ENCODE measurements at regions not wholly inside any gene's neighbourhood (a gene's known extent, or its start where the extent isn't known, plus 50 kb on each side); places are given as distances from the start of the nearest gene placed in this dataset.
A peak's percentile ranks its signal among the peaks of the same experiment; 100 is the strongest.
"Not testable (repeated sequence)": the region's sequence is repeated elsewhere in the genome, so short reads cannot be mapped to it uniquely, and the experiment has no call there.

DNA sequence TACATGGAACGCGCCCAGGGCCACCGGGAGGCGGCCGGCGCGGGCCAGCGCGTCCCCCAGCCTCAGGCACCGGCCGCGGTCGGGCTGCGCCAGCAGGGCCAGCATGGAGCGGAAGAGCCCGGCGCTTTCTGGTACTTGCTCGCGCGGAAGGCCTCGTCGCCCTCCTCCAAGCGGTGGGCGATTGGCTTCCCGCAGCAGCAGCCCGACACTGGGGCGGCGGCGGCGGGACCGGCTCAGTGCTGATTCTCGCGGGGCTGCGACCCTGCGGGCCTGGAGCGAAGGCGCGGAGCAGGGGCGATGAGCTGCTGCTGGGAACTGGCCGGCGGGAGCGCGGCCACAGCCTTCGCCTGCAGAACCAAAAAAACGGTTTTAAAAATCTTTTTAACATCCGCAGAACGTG lies 95.3 kb downstream of the POTEB3 start:
- H2BK15ac ChIP-seq (ENCODE audit: low read depth, poor library complexity, severe bottlenecking) = not testable (repeated sequence)

DNA sequence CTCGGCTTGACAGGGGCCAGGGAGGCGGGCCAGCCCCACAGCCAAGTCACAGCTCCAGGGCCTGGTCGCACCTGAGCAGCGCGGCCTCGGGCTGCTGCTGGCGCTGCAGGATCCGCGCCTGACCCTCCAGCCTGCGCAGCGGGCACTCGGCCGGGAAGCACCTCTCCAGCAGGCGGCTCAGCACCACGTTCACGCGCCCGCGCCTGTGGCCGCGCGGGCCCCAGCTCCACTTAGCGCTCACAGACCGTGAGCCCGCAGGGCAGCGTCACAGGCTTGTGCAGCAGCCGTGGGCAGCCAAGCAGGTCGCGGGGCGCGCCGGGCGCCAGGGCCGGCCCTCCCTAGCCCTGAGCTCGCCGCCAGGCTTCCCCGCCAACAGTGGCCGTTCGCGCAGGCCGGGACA lies 95.8 kb downstream of the POTEB3 start:
- not testable (repeated sequence) for DNase-seq; H3K18ac ChIP-seq (ENCODE audit: low read depth in 1 of 2, low read length in 2 of 2); H3K4me1 ChIP-seq (ENCODE audit: control insufficient read depth, insufficient read depth, low read depth, low read length); H3K9me3 ChIP-seq (ENCODE audit: control insufficient read depth, low read length); H2BK120ac ChIP-seq (ENCODE audit: low read depth, low read length); H3K4me2 ChIP-seq (ENCODE audit: low read length, poor library complexity, severe bottlenecking); H2AK5ac ChIP-seq (ENCODE audit: low read length, severe bottlenecking); H2BK5ac ChIP-seq (ENCODE audit: low read depth, low read length, poor library complexity, severe bottlenecking); H3K27me3 ChIP-seq (ENCODE audit: control insufficient read depth in 1 of 2, insufficient read depth in 1 of 2, low read length in 2 of 2); H3K4me3 ChIP-seq (ENCODE audit: insufficient read depth in 1 of 2, low read depth in 1 of 2, low read length in 2 of 2); H3K79me1 ChIP-seq (replicated peaks; ENCODE audit: low read length, poor library complexity, severe bottlenecking); H2AFZ ChIP-seq (ENCODE audit: low read depth, low read length); H2BK12ac ChIP-seq (ENCODE audit: low read length in 2 of 2); H4K91ac ChIP-seq (ENCODE audit: low read length); H3K23ac ChIP-seq (ENCODE audit: low read length in 2 of 2); H2BK15ac ChIP-seq (ENCODE audit: low read depth, poor library complexity, severe bottlenecking); H3K36me3 ChIP-seq (ENCODE audit: control insufficient read depth in 1 of 2, insufficient read depth in 2 of 2, low read depth in 1 of 2, low read length in 2 of 2); H3K9ac ChIP-seq (ENCODE audit: low read length); H3K14ac ChIP-seq (ENCODE audit: low read length in 2 of 2); H3K27ac ChIP-seq (ENCODE audit: low read length, poor library complexity, severe bottlenecking); H4K8ac ChIP-seq (ENCODE audit: low read length); H3K4ac ChIP-seq (ENCODE audit: low read depth in 1 of 2, low read length in 2 of 2)
- no CpG with 5 or more reads among the region's 41 CpGs for WGBS

More for the DNA sequence above, 95.3 kb downstream of the POTEB3 start:
- not testable (repeated sequence) for H3K9ac ChIP-seq (ENCODE audit: low read length); H3K14ac ChIP-seq (ENCODE audit: low read length in 2 of 2); H3K23ac ChIP-seq (ENCODE audit: low read length in 2 of 2); H3K27me3 ChIP-seq (ENCODE audit: control insufficient read depth in 1 of 2, insufficient read depth in 1 of 2, low read length in 2 of 2); H3K9me3 ChIP-seq (ENCODE audit: control insufficient read depth, low read length); H3K4me2 ChIP-seq (ENCODE audit: low read length, poor library complexity, severe bottlenecking); H3K18ac ChIP-seq (ENCODE audit: low read depth in 1 of 2, low read length in 2 of 2); H3K79me1 ChIP-seq (replicated peaks; ENCODE audit: low read length, poor library complexity, severe bottlenecking); H3K4me3 ChIP-seq (ENCODE audit: insufficient read depth in 1 of 2, low read depth in 1 of 2, low read length in 2 of 2); H2AK5ac ChIP-seq (ENCODE audit: low read length, severe bottlenecking); H4K8ac ChIP-seq (ENCODE audit: low read length); H2BK5ac ChIP-seq (ENCODE audit: low read depth, low read length, poor library complexity, severe bottlenecking); H2AFZ ChIP-seq (ENCODE audit: low read depth, low read length); H3K4ac ChIP-seq (ENCODE audit: low read depth in 1 of 2, low read length in 2 of 2); H3K27ac ChIP-seq (ENCODE audit: low read length, poor library complexity, severe bottlenecking); H2BK120ac ChIP-seq (ENCODE audit: low read depth, low read length); H3K36me3 ChIP-seq (ENCODE audit: control insufficient read depth in 1 of 2, insufficient read depth in 2 of 2, low read depth in 1 of 2, low read length in 2 of 2); H2BK12ac ChIP-seq (ENCODE audit: low read length in 2 of 2); H3K4me1 ChIP-seq (ENCODE audit: control insufficient read depth, insufficient read depth, low read depth, low read length); H4K91ac ChIP-seq (ENCODE audit: low read length)
- peak; percentile 0 for DNase-seq
- no CpG with 5 or more reads among the region's 47 CpGs for WGBS

DNA sequence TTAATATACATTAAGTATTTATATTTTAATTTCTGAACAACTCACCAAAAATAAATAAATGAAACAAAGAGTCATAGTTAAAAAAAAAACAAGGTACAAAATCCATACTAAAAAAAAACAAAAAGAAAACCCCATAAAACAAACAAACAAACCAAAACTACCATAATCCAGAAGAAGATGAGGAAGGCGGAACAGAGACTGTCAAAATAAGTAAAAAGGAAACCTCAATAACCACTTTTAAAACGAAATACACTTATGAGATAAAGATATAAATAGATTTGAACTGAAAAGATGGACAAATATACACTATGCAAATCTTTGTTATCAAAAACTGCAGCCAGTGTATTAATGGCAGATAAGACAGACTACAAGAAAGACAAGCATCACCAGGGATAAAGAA lies 103.3 kb downstream of the POTEB3 start:
- not testable (repeated sequence) for DNase-seq; H2AFZ ChIP-seq (ENCODE audit: low read depth, low read length); H3K4ac ChIP-seq (ENCODE audit: low read depth in 1 of 2, low read length in 2 of 2); H3K9me3 ChIP-seq (ENCODE audit: control insufficient read depth, low read length); H3K23ac ChIP-seq (ENCODE audit: low read length in 2 of 2); H2BK12ac ChIP-seq (ENCODE audit: low read length in 2 of 2); H3K79me1 ChIP-seq (replicated peaks; ENCODE audit: low read length, poor library complexity, severe bottlenecking); H3K9ac ChIP-seq (ENCODE audit: low read length); H2BK120ac ChIP-seq (ENCODE audit: low read depth, low read length); H3K4me3 ChIP-seq (ENCODE audit: insufficient read depth in 1 of 2, low read depth in 1 of 2, low read length in 2 of 2); H3K18ac ChIP-seq (ENCODE audit: low read depth in 1 of 2, low read length in 2 of 2); H3K27me3 ChIP-seq (ENCODE audit: control insufficient read depth in 1 of 2, insufficient read depth in 1 of 2, low read length in 2 of 2); H3K4me2 ChIP-seq (ENCODE audit: low read length, poor library complexity, severe bottlenecking); H4K8ac ChIP-seq (ENCODE audit: low read length); H2AK5ac ChIP-seq (ENCODE audit: low read length, severe bottlenecking); H3K14ac ChIP-seq (ENCODE audit: low read length in 2 of 2); H3K4me1 ChIP-seq (ENCODE audit: control insufficient read depth, insufficient read depth, low read depth, low read length); H2BK5ac ChIP-seq (ENCODE audit: low read depth, low read length, poor library complexity, severe bottlenecking); H3K27ac ChIP-seq (ENCODE audit: low read length, poor library complexity, severe bottlenecking); H3K36me3 ChIP-seq (ENCODE audit: control insufficient read depth in 1 of 2, insufficient read depth in 2 of 2, low read depth in 1 of 2, low read length in 2 of 2); H4K91ac ChIP-seq (ENCODE audit: low read length); H2BK15ac ChIP-seq (ENCODE audit: low read depth, poor library complexity, severe bottlenecking)
- no CpG with 5 or more reads among the region's 2 CpGs for WGBS

DNA sequence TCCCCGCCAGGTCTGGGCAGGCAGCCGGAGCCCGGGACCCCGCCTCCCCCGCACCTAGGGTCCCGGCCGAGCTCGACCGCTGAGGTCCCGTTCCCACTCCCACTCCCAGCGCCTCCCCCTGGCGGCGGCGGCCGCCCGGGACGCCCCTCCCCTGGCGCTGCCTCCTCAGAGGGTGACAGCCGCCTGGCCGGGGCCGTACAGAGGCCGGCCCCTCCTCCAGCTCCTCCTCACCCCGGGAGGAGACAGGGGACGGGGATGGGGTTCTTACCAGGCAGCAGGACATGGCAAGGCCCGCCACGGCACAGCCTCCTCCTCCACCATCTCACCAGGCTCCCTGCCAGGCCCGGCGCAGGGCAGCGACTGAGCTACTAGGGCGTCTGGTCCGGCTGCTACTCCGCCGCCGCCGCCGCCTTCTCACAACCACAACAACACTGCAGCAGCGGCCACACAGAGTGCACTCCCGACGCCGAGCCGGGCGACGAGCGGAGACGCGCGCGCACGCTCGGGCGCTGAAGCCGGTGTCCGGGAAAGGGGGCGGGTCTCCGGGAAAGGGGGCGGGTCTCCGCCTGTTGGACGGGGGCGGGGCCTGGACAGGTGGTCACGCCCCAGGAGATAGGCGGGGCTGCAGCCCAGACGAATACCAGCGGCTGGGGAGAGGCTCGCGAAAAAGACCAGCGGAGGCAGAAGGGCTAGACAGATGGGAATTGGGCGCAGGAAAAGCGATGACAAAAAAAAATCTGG lies 115.4 kb downstream of the POTEB3 start:
- no CpG with 5 or more reads among the region's 68 CpGs for WGBS
- not testable (repeated sequence) for H3K27me3 ChIP-seq (ENCODE audit: control insufficient read depth in 1 of 2, insufficient read depth in 1 of 2, low read length in 2 of 2); H3K9me3 ChIP-seq (ENCODE audit: control insufficient read depth, low read length); H3K18ac ChIP-seq (ENCODE audit: low read depth in 1 of 2, low read length in 2 of 2); H2AFZ ChIP-seq (ENCODE audit: low read depth, low read length); H2BK5ac ChIP-seq (ENCODE audit: low read depth, low read length, poor library complexity, severe bottlenecking); H2BK120ac ChIP-seq (ENCODE audit: low read depth, low read length); H2BK12ac ChIP-seq (ENCODE audit: low read length in 2 of 2); H3K14ac ChIP-seq (ENCODE audit: low read length in 2 of 2); H2AK5ac ChIP-seq (ENCODE audit: low read length, severe bottlenecking); H3K9ac ChIP-seq (ENCODE audit: low read length); H3K36me3 ChIP-seq (ENCODE audit: control insufficient read depth in 1 of 2, insufficient read depth in 2 of 2, low read depth in 1 of 2, low read length in 2 of 2); H3K4me1 ChIP-seq (ENCODE audit: control insufficient read depth, insufficient read depth, low read depth, low read length); DNase-seq; H3K4me3 ChIP-seq (ENCODE audit: insufficient read depth in 1 of 2, low read depth in 1 of 2, low read length in 2 of 2); H3K79me1 ChIP-seq (replicated peaks; ENCODE audit: low read length, poor library complexity, severe bottlenecking); H2BK15ac ChIP-seq (ENCODE audit: low read depth, poor library complexity, severe bottlenecking); H3K23ac ChIP-seq (ENCODE audit: low read length in 2 of 2); H3K4me2 ChIP-seq (ENCODE audit: low read length, poor library complexity, severe bottlenecking); H3K4ac ChIP-seq (ENCODE audit: low read depth in 1 of 2, low read length in 2 of 2); H4K8ac ChIP-seq (ENCODE audit: low read length); H3K27ac ChIP-seq (ENCODE audit: low read length, poor library complexity, severe bottlenecking); H4K91ac ChIP-seq (ENCODE audit: low read length)
